DMS153 treated with DMSO at 0.1 percent for 48 hours (cell line): ENCODE measurements at regions not wholly inside any gene's neighbourhood (a gene's known extent, or its start where the extent isn't known, plus 50 kb on each side); places are given as distances from the start of the nearest gene placed in this dataset.

Experiments used
- DNase-seq: peaks from one replicate; lab custom pipeline; 2025; ENCODE audit not compliant: unreplicated experiment; lab: John Stamatoyannopoulos, UW

GRCh38 chr1:59139396-59139795, 157.5 kb upstream of the FGGY start:
- no peak for DNase-seq

- no peak for DNase-seq
Observed at GRCh38 chr1:59141267-59141863, 155.5 kb upstream of the FGGY start.

GRCh38 chr1:59142311-59143132, 154.4 kb upstream of the FGGY start:
- no peak for DNase-seq

- no peak for DNase-seq
Observed at GRCh38 chr1:59143133-59143487, 153.8 kb upstream of the FGGY start.

GRCh38 chr1:59143811-59144210, 153.1 kb upstream of the FGGY start:
- no peak for DNase-seq

- DNase-seq = no peak
Observed at GRCh38 chr1:59144959-59145358, 151.9 kb upstream of the FGGY start.

- DNase-seq = no peak
Observed at GRCh38 chr1:59146056-59146455, 150.8 kb upstream of the FGGY start.

GRCh38 chr1:59146651-59147358, 150.1 kb upstream of the FGGY start:
- no peak for DNase-seq

GRCh38 chr1:59149435-59149834, 147.5 kb upstream of the FGGY start:
- DNase-seq = no peak

- DNase-seq = no peak
Observed at GRCh38 chr1:59150577-59151386, 146.1 kb upstream of the FGGY start.

GRCh38 chr1:59151387-59151761, 145.5 kb upstream of the FGGY start:
- no peak for DNase-seq

- no peak for DNase-seq
Observed at GRCh38 chr1:59151860-59152259, 145.0 kb upstream of the FGGY start.

GRCh38 chr1:59152511-59152910, 144.4 kb upstream of the FGGY start:
- DNase-seq = no peak

GRCh38 chr1:59154401-59154800, 142.5 kb upstream of the FGGY start:
- no peak for DNase-seq

- no peak for DNase-seq
Observed at GRCh38 chr1:59155351-59155750, 141.5 kb upstream of the FGGY start.

GRCh38 chr1:59156051-59156450, 140.8 kb upstream of the FGGY start:
- DNase-seq = no peak

GRCh38 chr1:59156526-59157199, 140.2 kb upstream of the FGGY start:
- no peak for DNase-seq

- DNase-seq = no peak
Observed at GRCh38 chr1:59158321-59158720, 138.6 kb upstream of the FGGY start.

- DNase-seq = no peak
Observed at GRCh38 chr1:59159557-59160203, 137.2 kb upstream of the FGGY start.

GRCh38 chr1:59161136-59161535, 135.8 kb upstream of the FGGY start:
- DNase-seq = no peak
